ENCODE measurements at regions not wholly inside any gene's neighbourhood (a gene's known extent, or its start where the extent isn't known, plus 50 kb on each side); places are given as distances from the start of the nearest gene placed in this dataset.
"Not testable (repeated sequence)": the region's sequence is repeated elsewhere in the genome, so short reads cannot be mapped to it uniquely, and the experiment has no call there.

- DNase-seq, result no peak
Observed at GRCh38 chr5:39946356-39947045, 521.7 kb upstream of the DAB2 start.

- no peak for DNase-seq
Observed at GRCh38 chr5:39945870-39946269, 521.1 kb upstream of the DAB2 start.

GRCh38 chr5:39943811-39944210 is 519.0 kb upstream of the DAB2 start:
- DNase-seq, result no peak

GRCh38 chr5:39942606-39943005 is 517.8 kb upstream of the DAB2 start:
- DNase-seq, result no peak

GRCh38 chr5:39941416-39941815 is 516.6 kb upstream of the DAB2 start:
- DNase-seq, result no peak

- DNase-seq, result no peak
Observed at GRCh38 chr5:39934830-39935229, 510.1 kb upstream of the DAB2 start.

- no peak for DNase-seq
Observed at GRCh38 chr5:39933061-39933460, 508.3 kb upstream of the DAB2 start.

GRCh38 chr5:39928709-39929108 is 503.9 kb upstream of the DAB2 start:
- DNase-seq, result no peak

GRCh38 chr5:39919876-39920275 is 495.1 kb upstream of the DAB2 start:
- no peak for DNase-seq

GRCh38 chr5:39912906-39913305 is 488.1 kb upstream of the DAB2 start:
- DNase-seq, result no peak

GRCh38 chr5:39907267-39907951 is 482.6 kb upstream of the DAB2 start:
- DNase-seq, result not testable (repeated sequence)

GRCh38 chr5:39906146-39906545 is 481.4 kb upstream of the DAB2 start:
- no peak for DNase-seq

GRCh38 chr5:39905356-39905755 is 480.6 kb upstream of the DAB2 start:
- DNase-seq, result no peak

GRCh38 chr5:39902626-39903025 is 477.8 kb upstream of the DAB2 start:
- DNase-seq, result no peak

GRCh38 chr5:39898731-39899130 is 474.0 kb upstream of the DAB2 start:
- no peak for DNase-seq

GRCh38 chr5:39896706-39897105 is 471.9 kb upstream of the DAB2 start:
- DNase-seq, result no peak

GRCh38 chr5:39896104-39896503 is 471.3 kb upstream of the DAB2 start:
- DNase-seq, result no peak

GRCh38 chr5:39892708-39893107 is 467.9 kb upstream of the DAB2 start:
- DNase-seq, result no peak

GRCh38 chr5:39891376-39891775 is 466.6 kb upstream of the DAB2 start:
- no peak for DNase-seq

GRCh38 chr5:39880985-39881384 is 456.2 kb upstream of the DAB2 start:
- DNase-seq, result no peak

- DNase-seq, result no peak
Observed at GRCh38 chr5:39877479-39877878, 452.7 kb upstream of the DAB2 start.

GRCh38 chr5:39876146-39876545 is 451.4 kb upstream of the DAB2 start:
- no peak for DNase-seq

- no peak for DNase-seq
Observed at GRCh38 chr5:39870137-39870536, 445.4 kb upstream of the DAB2 start.

GRCh38 chr5:39869396-39869795 is 444.6 kb upstream of the DAB2 start:
- DNase-seq, result no peak

GRCh38 chr5:39867923-39868322 is 443.1 kb upstream of the DAB2 start:
- no peak for DNase-seq
